ENCODE measurements at regions not wholly inside any gene's neighbourhood (a gene's known extent, or its start where the extent isn't known, plus 50 kb on each side); places are given as distances from the start of the nearest gene placed in this dataset.

DNA sequence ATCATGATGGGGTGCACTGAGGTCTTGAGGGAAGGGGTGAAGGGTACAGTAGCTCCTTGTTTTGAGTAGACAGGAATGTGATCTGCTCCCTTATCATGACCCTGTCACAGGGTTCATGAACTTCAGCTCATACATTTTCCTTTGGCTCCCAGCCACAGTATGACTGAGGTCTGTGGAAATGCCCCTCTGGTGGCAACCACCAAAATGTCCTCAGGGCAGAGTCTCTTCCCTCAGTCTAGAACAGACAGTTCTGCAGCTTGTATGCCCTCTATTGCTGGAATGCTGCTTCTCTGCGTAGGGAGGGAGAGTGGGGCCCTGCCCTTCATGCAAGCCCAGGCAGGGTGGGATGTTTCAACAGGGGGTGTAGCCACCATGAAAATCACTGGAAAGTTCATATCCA, 53.8 kb upstream of the SNCAIP start:
- H3K4me3 ChIP-seq = no peak overlapping the region
- no peaks in the 10 kb centered on the region for H3K27me3 ChIP-seq
- no peak overlapping the region for H3K27ac ChIP-seq
- WGBS, 3 donors = 92 to 100% (median 94%) methylated on average over 1 of the region's 1 CpG
- H3K9me3 ChIP-seq = no peaks in the 10 kb centered on the region
- H3K36me3 ChIP-seq = no peaks in the 10 kb centered on the region
- TF ChIP-seq POLR2A (IDR thresholded peaks at IDR 0.05) (no peak), EP300 (IDR thresholded peaks at IDR 0.05) (no peak)
- TF ChIP-seq, protein P1, sequence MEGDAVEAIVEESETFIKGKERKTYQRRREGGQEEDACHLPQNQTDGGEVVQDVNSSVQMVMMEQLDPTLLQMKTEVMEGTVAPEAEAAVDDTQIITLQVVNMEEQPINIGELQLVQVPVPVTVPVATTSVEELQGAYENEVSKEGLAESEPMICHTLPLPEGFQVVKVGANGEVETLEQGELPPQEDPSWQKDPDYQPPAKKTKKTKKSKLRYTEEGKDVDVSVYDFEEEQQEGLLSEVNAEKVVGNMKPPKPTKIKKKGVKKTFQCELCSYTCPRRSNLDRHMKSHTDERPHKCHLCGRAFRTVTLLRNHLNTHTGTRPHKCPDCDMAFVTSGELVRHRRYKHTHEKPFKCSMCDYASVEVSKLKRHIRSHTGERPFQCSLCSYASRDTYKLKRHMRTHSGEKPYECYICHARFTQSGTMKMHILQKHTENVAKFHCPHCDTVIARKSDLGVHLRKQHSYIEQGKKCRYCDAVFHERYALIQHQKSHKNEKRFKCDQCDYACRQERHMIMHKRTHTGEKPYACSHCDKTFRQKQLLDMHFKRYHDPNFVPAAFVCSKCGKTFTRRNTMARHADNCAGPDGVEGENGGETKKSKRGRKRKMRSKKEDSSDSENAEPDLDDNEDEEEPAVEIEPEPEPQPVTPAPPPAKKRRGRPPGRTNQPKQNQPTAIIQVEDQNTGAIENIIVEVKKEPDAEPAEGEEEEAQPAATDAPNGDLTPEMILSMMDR (IDR thresholded peaks at IDR 0.05) = no peak
- intact Hi-C loops (cut with DNase I) = no loop called here
- H3K4me1 ChIP-seq (ENCODE audit: insufficient read depth) = peaks cover 2% of the 10 kb centered on the region
- no peak for DNase-seq

DNA sequence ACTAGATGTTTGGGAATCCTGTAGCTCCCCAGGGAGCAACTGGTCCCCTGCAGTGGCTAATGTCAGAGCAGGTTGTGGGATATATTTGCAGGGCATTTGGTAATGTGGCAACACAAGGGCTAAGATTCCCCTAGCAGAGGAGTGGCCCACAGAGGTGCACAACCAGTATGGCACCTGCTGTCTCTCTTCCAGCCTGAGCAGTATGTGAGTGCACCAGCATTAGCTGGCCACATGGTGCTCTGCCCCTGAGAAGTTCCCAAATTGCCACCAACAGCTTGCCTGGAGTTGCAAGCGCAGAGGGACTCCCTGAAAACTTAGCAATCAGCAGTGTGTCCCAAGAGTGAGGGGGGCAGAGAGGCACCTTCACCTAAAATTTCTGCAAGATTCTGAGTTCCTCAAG, 53.2 kb upstream of the SNCAIP start:
- no peak for DNase-seq
- Histone ChIP-seq H3K36me3 (no peaks in the 10 kb centered on the region), H3K27me3 (no peaks in the 10 kb centered on the region), H3K27ac (no peak overlapping the region), H3K4me1 (ENCODE audit: insufficient read depth) (peaks cover 2% of the 10 kb centered on the region), H3K4me3 (no peak overlapping the region), H3K9me3 (no peaks in the 10 kb centered on the region)
- intact Hi-C loops (cut with DNase I) = no loop called here
- 93 to 100% (median 100%) methylated on average over 1 of the region's 1 CpG for WGBS, 3 donors
- TF ChIP-seq EP300 (IDR thresholded peaks at IDR 0.05) = no peak
- TF ChIP-seq, protein P1 (IDR thresholded peaks at IDR 0.05) = no peak
- no peak for TF ChIP-seq POLR2A (IDR thresholded peaks at IDR 0.05)

DNA sequence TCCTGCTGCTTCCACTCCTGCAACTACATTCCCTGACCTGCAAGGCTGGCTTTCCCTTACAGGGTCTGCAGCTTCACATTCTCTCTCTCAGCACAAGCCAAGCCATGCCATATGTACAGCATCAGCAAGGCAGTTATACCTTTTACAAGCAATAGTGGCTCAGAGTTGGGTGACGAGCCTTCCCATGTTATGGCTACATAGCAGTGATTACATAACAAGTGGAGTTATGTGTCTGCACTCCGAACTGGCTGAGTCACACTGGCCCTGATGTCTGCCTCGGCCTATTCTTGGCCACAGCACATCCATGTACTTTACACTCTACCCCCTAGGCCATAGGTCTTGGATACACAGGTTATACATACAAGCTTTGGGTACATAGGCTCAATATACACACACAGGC, 52.0 kb upstream of the SNCAIP start:
- Histone ChIP-seq H3K9me3 (no peaks in the 10 kb centered on the region), H3K4me3 (no peak overlapping the region), H3K27ac (no peak overlapping the region), H3K27me3 (no peaks in the 10 kb centered on the region), H3K36me3 (no peaks in the 10 kb centered on the region), H3K4me1 (ENCODE audit: insufficient read depth) (peaks cover 2% of the 10 kb centered on the region)
- intact Hi-C loops (cut with DNase I) = no loop called here
- WGBS, 3 donors = 8 to 19% (median 18%) methylated on average over 3 of the region's 3 CpGs
- TF ChIP-seq, protein P1 (IDR thresholded peaks at IDR 0.05) = no peak
- TF ChIP-seq EP300 (IDR thresholded peaks at IDR 0.05) = no peak
- no peak for TF ChIP-seq POLR2A (IDR thresholded peaks at IDR 0.05)
- peak; percentile 38 to 57 (median 47) for DNase-seq

DNA sequence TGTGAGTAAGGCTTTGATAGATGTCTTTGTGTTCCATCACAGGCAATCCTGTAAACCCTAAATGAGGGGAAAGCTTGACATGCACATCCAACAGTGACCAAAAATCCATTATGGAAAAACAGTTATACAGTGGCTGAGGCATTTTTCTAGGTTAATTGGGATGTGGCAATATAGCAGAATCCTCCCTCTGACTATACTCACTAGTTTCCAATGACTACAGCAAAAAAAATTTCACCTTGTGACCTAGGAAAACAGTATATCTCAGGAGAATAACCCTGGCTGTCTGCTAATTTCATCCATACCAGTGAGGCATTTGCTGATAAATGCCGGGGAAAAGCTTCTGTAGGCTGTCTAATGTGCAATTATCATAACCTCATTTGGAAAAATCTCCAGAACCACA, 49.9 kb upstream of the SNCAIP start:
- 32 to 59% (median 40%) methylated on average over 1 of the region's 1 CpG for WGBS, 3 donors
- peaks cover 2% of the 10 kb centered on the region for H3K4me1 ChIP-seq (ENCODE audit: insufficient read depth)
- TF ChIP-seq POLR2A (IDR thresholded peaks at IDR 0.05) = no peak
- no peak for TF ChIP-seq EP300 (IDR thresholded peaks at IDR 0.05)
- TF ChIP-seq, protein P1 (IDR thresholded peaks at IDR 0.05) = no peak
- H3K9me3 ChIP-seq = no peaks in the 10 kb centered on the region
- DNase-seq = no peak
- no peak overlapping the region for H3K4me3 ChIP-seq
- no peaks in the 10 kb centered on the region for H3K36me3 ChIP-seq
- H3K27ac ChIP-seq = no peak overlapping the region
- no peaks in the 10 kb centered on the region for H3K27me3 ChIP-seq
- intact Hi-C loops (cut with DNase I) = no loop called here

All from ovary (tissue), 7 donors.